Lung (tissue), 11 donors: ENCODE measurements at regions not wholly inside any gene's neighbourhood (a gene's known extent, or its start where the extent isn't known, plus 50 kb on each side); places are given as distances from the start of the nearest gene placed in this dataset.

Experiments used
- ATAC-seq: fragments of 200-7000 bp; cut with Tn5 transposase; one replicate; pipeline ENCODE4 v1.9.1; 2020; ENCODE audit warnings: moderate number of reproducible peaks; ENCODE audit not compliant: insufficient read depth, low FRiP score
- DNase-seq, 3 donors: peaks; one replicate each; pipeline ENCODE4 v3.0.0-alpha.2; 2013 to 2017
- H3K27ac ChIP-seq, 2 donors: one replicate each; pipeline ENCODE4 v1.5.1; 2013; ENCODE audit warnings: mild to moderate bottlenecking in 2 of 2, moderate library complexity in 2 of 2, control low read depth in 1 of 2, inconsistent platforms in 1 of 2, low read depth in 1 of 2, low read length in 1 of 2
- H3K27me3 ChIP-seq, 3 donors: one replicate each; pipeline ENCODE4 v1.5.1; 2013; ENCODE audit warnings: low read length in 2 of 3; ENCODE audit not compliant: control insufficient read depth in 3 of 3, insufficient read depth in 3 of 3
- H3K36me3 ChIP-seq, 4 donors: one replicate each; pipeline ENCODE4 v1.5.1; 2013; ENCODE audit warnings: low read length in 4 of 4, mild to moderate bottlenecking in 1 of 4, moderate library complexity in 1 of 4; ENCODE audit not compliant: control insufficient read depth in 4 of 4, insufficient read depth in 4 of 4
- H3K4me1 ChIP-seq, 5 donors: one replicate each; pipeline ENCODE4 v1.5.1; 2013; ENCODE audit warnings: low read length in 5 of 5, mild to moderate bottlenecking in 2 of 5, moderate library complexity in 1 of 5; ENCODE audit not compliant: control insufficient read depth in 5 of 5, insufficient read depth in 5 of 5
- H3K4me3 ChIP-seq: one replicate; pipeline ENCODE4 v1.5.1; 2013; ENCODE audit warnings: mild to moderate bottlenecking, control low read depth, moderate library complexity
- H3K9ac ChIP-seq, 2 donors: one replicate each; pipeline ENCODE4 v1.5.1; 2013; ENCODE audit warnings: low read length in 2 of 2, control low read depth in 1 of 2; ENCODE audit not compliant: insufficient read depth in 1 of 2
- H3K9me3 ChIP-seq, 4 donors: one replicate each; pipeline ENCODE4 v1.5.1; 2013; ENCODE audit warnings: low read length in 3 of 4, mild to moderate bottlenecking in 1 of 4, moderate library complexity in 1 of 4; ENCODE audit not compliant: control insufficient read depth in 4 of 4, insufficient read depth in 3 of 4
- WGBS, 2 donors: extraction: QIAGEN DNeasy Blood & Tissue Kit; methylation state at CpG; one replicate each; pipeline ENCODE4 v1.1.7; 2013; 5-methylcytosine and 5-hydroxymethylcytosine counted together
- TF ChIP-seq, protein P1 (sequence below): IDR thresholded peaks from 2 replicates; pipeline ENCODE4 v1.5.1; 2012; ENCODE audit warnings: mild to moderate bottlenecking; ENCODE audit errors: control extremely low read depth, extremely low read depth
- donor health status: control.
- donor health status: control.
- donor health status: Bipolar disorder and iron deficiency.
- donor health status: healthy.
- donor health status: DM: yes; HTN: yes; CAD: no.

DNA sequence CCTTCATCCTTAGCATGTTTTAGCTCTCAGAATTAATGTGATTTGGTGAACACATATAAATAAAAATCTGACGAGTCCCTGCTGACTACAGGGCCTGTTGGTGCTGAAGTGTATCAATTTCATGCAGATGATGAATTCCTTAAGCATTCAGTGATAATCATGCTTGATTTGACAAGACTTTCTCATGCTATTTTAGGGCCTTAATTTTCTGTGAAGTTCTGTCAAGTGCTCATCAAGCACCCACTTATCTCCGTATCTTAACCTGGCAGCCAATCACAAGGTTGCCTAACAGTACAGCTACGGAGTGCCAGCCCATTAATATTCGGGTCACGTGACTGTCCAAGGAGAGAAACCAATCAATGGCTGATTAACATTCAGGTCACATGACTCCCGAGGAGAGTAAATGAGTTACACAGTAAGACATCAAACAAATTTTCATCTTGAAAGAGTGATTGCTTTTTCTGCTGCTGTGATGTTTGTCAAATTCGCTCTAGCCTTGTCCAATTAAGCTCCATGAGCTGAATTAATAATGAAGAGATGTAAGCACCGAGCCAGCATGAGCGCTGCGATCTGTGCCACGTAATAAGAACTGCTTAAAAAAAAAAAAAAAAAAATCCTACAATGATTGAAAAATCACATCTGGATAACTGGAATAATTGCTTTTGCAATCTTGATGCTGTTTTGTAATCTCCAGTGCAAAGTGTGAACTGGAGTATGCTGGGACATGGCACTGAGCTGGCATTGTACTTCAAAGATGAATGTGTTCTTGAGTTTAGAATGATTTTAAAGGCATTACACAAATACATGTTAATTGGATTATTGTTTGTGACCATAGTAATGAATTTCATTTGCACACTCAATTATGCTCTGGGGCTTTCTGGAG lies 104.3 kb upstream of the SPATA31D4 start:
- no peak for ATAC-seq
- no peak overlapping the region for H3K4me3 ChIP-seq
- no peak overlapping the region for H3K27ac ChIP-seq
- WGBS, 2 donors = 72 to 89% methylated on average over 11 of the region's 11 CpGs
- no peaks in the 10 kb centered on the region for H3K27me3 ChIP-seq
- peak; percentile 44 to 82 (median 80) for DNase-seq
- TF ChIP-seq, protein P1, sequence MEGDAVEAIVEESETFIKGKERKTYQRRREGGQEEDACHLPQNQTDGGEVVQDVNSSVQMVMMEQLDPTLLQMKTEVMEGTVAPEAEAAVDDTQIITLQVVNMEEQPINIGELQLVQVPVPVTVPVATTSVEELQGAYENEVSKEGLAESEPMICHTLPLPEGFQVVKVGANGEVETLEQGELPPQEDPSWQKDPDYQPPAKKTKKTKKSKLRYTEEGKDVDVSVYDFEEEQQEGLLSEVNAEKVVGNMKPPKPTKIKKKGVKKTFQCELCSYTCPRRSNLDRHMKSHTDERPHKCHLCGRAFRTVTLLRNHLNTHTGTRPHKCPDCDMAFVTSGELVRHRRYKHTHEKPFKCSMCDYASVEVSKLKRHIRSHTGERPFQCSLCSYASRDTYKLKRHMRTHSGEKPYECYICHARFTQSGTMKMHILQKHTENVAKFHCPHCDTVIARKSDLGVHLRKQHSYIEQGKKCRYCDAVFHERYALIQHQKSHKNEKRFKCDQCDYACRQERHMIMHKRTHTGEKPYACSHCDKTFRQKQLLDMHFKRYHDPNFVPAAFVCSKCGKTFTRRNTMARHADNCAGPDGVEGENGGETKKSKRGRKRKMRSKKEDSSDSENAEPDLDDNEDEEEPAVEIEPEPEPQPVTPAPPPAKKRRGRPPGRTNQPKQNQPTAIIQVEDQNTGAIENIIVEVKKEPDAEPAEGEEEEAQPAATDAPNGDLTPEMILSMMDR = no peak
- H3K4me1 ChIP-seq = peaks cover 0 to 81% (median 17%) of the 10 kb centered on the region in 5 donors
- no peaks in the 10 kb centered on the region for H3K36me3 ChIP-seq
- no peaks in the 10 kb centered on the region for H3K9me3 ChIP-seq
- no peak overlapping the region for H3K9ac ChIP-seq

DNA sequence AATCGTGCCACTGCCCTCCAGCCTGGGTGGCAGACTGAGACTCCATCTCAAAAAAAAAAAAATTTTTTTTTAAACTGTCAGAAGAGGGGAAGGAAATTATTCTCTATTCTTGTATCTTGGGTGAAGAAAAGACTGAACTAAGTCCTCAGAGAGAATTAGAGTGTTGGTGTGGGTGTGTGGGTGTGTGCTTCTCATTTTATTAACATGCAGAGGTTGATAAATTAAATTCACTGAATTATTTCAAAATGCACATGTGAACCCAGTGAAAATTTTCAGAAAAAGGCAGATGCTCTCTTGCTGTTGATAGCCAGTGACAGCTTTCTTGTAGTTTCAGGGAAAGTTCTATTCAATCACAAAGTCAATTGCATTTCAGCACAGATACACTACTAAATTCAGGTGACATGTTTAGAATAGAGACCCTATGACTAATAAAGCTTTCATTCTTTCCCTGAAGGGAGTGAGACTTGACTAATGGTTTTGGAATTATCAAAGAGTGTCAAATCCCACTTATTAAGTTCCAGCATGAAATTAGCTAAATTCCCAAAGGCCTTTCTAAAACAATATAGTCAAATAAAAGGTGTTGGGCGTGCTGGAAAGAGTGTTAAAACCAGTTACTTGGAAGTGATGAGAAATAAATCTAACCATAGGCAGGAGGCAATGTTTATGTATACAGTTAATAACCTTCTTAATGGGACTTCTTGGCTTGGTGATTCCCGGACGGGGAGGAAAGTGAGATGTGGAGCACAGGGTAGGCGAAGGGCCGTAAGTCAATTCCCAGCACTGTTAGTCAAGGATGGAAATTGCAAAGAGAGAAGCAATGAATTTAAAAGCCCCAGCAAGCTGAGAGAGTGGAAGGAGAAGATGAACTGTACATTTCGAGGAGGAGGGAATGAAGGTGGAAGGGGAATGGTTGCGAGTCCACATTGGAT lies 103.2 kb upstream of the SPATA31D4 start:
- Histone ChIP-seq H3K4me1 (peaks cover 0 to 79% (median 12%) of the 10 kb centered on the region in 5 donors), H3K9me3 (no peaks in the 10 kb centered on the region), H3K27me3 (no peaks in the 10 kb centered on the region), H3K9ac (no peak overlapping the region), H3K27ac (no peak overlapping the region), H3K4me3 (no peak overlapping the region), H3K36me3 (no peaks in the 10 kb centered on the region)
- TF ChIP-seq, protein P1 = no peak
- DNase-seq (no peak), ATAC-seq (no peak)
- WGBS, 2 donors = 97% methylated on average over 8 of the region's 8 CpGs

DNA sequence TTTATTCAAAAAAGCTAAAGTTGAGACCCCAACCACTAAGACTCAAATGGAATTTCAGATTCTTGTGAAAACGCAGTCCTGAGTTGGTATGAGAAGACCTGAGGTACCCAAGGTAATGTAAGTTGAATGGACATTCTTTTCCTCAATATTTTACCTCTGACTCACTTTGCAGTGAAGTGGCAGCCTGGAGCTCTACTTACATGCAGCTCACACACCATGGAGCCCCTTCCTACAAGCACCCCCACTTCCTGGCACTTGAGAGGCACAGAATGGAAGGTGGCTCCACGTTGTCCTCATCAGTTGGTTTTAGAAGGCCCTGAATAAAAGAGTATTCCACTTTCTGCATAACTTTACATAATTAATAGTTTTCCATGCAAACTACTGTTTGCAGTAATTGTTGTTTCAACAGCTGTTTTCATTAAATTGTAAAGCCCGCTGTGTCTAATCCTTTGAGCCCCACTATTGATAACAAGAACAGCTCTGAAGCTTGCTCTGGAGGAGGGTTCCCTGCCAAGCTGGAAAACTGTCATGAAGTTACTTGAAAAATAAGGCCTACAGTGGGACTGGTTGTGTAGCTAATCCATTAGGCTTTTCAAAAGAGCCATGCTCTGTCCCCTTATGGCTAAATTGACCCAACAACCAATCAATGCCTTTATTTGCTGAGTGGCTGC lies 102.2 kb upstream of the SPATA31D4 start:
- no peaks in the 10 kb centered on the region for H3K27me3 ChIP-seq
- H3K4me3 ChIP-seq = no peak overlapping the region
- DNase-seq (no peak), ATAC-seq (no peak)
- no peaks in the 10 kb centered on the region for H3K9me3 ChIP-seq
- TF ChIP-seq, protein P1 = no peak
- WGBS, 2 donors = 79 to 88% methylated on average over 3 of the region's 3 CpGs
- no peaks in the 10 kb centered on the region for H3K36me3 ChIP-seq
- H3K27ac ChIP-seq = no peak overlapping the region
- H3K9ac ChIP-seq = no peak overlapping the region
- peaks cover 0 to 70% (median 10%) of the 10 kb centered on the region in 5 donors for H3K4me1 ChIP-seq
